PC-9 (cell line): ENCODE measurements at regions not wholly inside any gene's neighbourhood (a gene's known extent, or its start where the extent isn't known, plus 50 kb on each side); places are given as distances from the start of the nearest gene placed in this dataset.

ENCODE experiments used
- EZH2 ChIP-seq: fragments of 200-600 bp; sonication (generic); IDR thresholded peaks from 2 replicates; pipeline ENCODE4 v1.8.0; 2017; ENCODE audit warnings: antibody characterized with exemption, low read depth
- TF ChIP-seq, protein P1 (sequence below): fragments of 200-600 bp; sonication (generic); conservative IDR thresholded peaks from 2 replicates; pipeline ENCODE4 v1.6.1; 2017; ENCODE audit warnings: mixed run types, antibody characterized with exemption, mild to moderate bottlenecking, moderate library complexity

GRCh38 chr11:126146454-126147192, 64.8 kb downstream of the RPUSD4 start:
- TF ChIP-seq, protein P1, sequence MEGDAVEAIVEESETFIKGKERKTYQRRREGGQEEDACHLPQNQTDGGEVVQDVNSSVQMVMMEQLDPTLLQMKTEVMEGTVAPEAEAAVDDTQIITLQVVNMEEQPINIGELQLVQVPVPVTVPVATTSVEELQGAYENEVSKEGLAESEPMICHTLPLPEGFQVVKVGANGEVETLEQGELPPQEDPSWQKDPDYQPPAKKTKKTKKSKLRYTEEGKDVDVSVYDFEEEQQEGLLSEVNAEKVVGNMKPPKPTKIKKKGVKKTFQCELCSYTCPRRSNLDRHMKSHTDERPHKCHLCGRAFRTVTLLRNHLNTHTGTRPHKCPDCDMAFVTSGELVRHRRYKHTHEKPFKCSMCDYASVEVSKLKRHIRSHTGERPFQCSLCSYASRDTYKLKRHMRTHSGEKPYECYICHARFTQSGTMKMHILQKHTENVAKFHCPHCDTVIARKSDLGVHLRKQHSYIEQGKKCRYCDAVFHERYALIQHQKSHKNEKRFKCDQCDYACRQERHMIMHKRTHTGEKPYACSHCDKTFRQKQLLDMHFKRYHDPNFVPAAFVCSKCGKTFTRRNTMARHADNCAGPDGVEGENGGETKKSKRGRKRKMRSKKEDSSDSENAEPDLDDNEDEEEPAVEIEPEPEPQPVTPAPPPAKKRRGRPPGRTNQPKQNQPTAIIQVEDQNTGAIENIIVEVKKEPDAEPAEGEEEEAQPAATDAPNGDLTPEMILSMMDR: no peak
- TF ChIP-seq EZH2: no peak
